ENCODE measurements at regions not wholly inside any gene's neighbourhood (a gene's known extent, or its start where the extent isn't known, plus 50 kb on each side); places are given as distances from the start of the nearest gene placed in this dataset.

- no peak for TF ChIP-seq POLR2AphosphoS5 (IDR thresholded peaks at IDR 0.05)
- no peak for TF ChIP-seq CTCF (IDR thresholded peaks at IDR 0.05)
Observed at GRCh38 chr7:52021343-52021742, 704.7 kb upstream of the COBL start.

Data from breast epithelium (tissue), 3 donors.